Suprapubic skin (tissue), 4 donors: ENCODE measurements at regions not wholly inside any gene's neighbourhood (a gene's known extent, or its start where the extent isn't known, plus 50 kb on each side); places are given as distances from the start of the nearest gene placed in this dataset.

Experiments
- DNase-seq, 2 donors: peaks; one replicate each; pipeline ENCODE4 v3.0.0-alpha.2; 2019; ENCODE audit warnings: low spot score in 2 of 2
- H3K27ac ChIP-seq: fragments of 200-600 bp; sonication (generic); one replicate; pipeline ENCODE4 v1.5.1; 2019
- H3K27me3 ChIP-seq: fragments of 200-600 bp; sonication (generic); one replicate; pipeline ENCODE4 v1.5.1; 2019
- H3K36me3 ChIP-seq: fragments of 200-600 bp; sonication (generic); one replicate; pipeline ENCODE4 v1.5.1; 2019
- H3K4me1 ChIP-seq: fragments of 200-600 bp; sonication (generic); one replicate; pipeline ENCODE4 v1.5.1; 2019
- H3K4me3 ChIP-seq: fragments of 200-600 bp; sonication (generic); one replicate; pipeline ENCODE4 v1.5.1; 2019; ENCODE audit warnings: mild to moderate bottlenecking
- H3K9me3 ChIP-seq: fragments of 200-600 bp; sonication (generic); one replicate; pipeline ENCODE4 v1.5.1; 2019
- CTCF ChIP-seq, 2 donors: fragments of 200-600 bp in 1 of 2; fragments of 450-650 bp in 1 of 2; sonication (generic) in 1 of 2; IDR thresholded peaks; one replicate each; pipeline ENCODE4 v1.5.1; 2016 to 2019; ENCODE audit warnings: antibody characterized with exemption in 2 of 2, mild to moderate bottlenecking in 1 of 2, moderate library complexity in 1 of 2
- EP300 ChIP-seq: sonication (generic); formaldehyde crosslinking; IDR thresholded peaks from one replicate; pipeline ENCODE4 v1.6.1; 2017; ENCODE audit warnings: antibody characterized with exemption
- POLR2A ChIP-seq, 2 donors: fragments of 450-650 bp; IDR thresholded peaks; one replicate each; pipeline ENCODE4 v1.6.1; 2017; ENCODE audit warnings: antibody characterized with exemption in 2 of 2, mild to moderate bottlenecking in 2 of 2, moderate library complexity in 2 of 2
- POLR2AphosphoS5 ChIP-seq, 3 donors: sonication (generic); formaldehyde crosslinking; IDR thresholded peaks; one replicate each; pipeline ENCODE4 v1.6.1; 2017; ENCODE audit warnings: antibody characterized with exemption in 3 of 3
- WGBS: methylation state at CpG from one replicate; pipeline ENCODE4 v1.1.5; 2018; 5-methylcytosine and 5-hydroxymethylcytosine counted together

GRCh38 chr10:113345826-113346624 is 206.8 kb upstream of the HABP2 start:
- 83% methylated on average over 7 of the region's 7 CpGs for WGBS
- TF ChIP-seq CTCF (IDR thresholded peaks at IDR 0.05) (no peak), POLR2AphosphoS5 (IDR thresholded peaks at IDR 0.05) (no peak), EP300 (no peak), POLR2A (IDR thresholded peaks at IDR 0.05) (no peak)
- DNase-seq, result no peak
- no peaks in the 10 kb centered on the region for H3K9me3 ChIP-seq
- no peak overlapping the region for H3K4me3 ChIP-seq
- no peaks in the 10 kb centered on the region for H3K27me3 ChIP-seq
- peaks cover 11% of the 10 kb centered on the region for H3K4me1 ChIP-seq
- H3K27ac ChIP-seq, result no peak overlapping the region
- H3K36me3 ChIP-seq, result no peaks in the 10 kb centered on the region

- Histone ChIP-seq H3K27me3 (no peaks in the 10 kb centered on the region), H3K4me3 (no peak overlapping the region), H3K27ac (no peak overlapping the region), H3K36me3 (no peaks in the 10 kb centered on the region), H3K9me3 (no peaks in the 10 kb centered on the region), H3K4me1 (peaks cover 11% of the 10 kb centered on the region)
- WGBS, result 27% methylated on average over 4 of the region's 4 CpGs
- TF ChIP-seq CTCF (IDR thresholded peaks at IDR 0.05) (no peak), POLR2AphosphoS5 (IDR thresholded peaks at IDR 0.05) (no peak), EP300 (no peak), POLR2A (IDR thresholded peaks at IDR 0.05) (no peak)
- DNase-seq, result no peak
Observed at GRCh38 chr10:113347508-113347907, 205.3 kb upstream of the HABP2 start.

GRCh38 chr10:113348694-113349093 is 204.2 kb upstream of the HABP2 start:
- Histone ChIP-seq H3K4me3 (no peak overlapping the region), H3K27ac (no peak overlapping the region), H3K27me3 (no peaks in the 10 kb centered on the region), H3K36me3 (no peaks in the 10 kb centered on the region), H3K4me1 (peaks cover 11% of the 10 kb centered on the region), H3K9me3 (no peaks in the 10 kb centered on the region)
- 94% methylated on average over 7 of the region's 7 CpGs for WGBS
- no peak for DNase-seq
- TF ChIP-seq CTCF (IDR thresholded peaks at IDR 0.05), result no peak
- no peak for TF ChIP-seq POLR2AphosphoS5 (IDR thresholded peaks at IDR 0.05)
- no peak for TF ChIP-seq EP300

- no peak for DNase-seq
Observed at GRCh38 chr10:113350311-113351040, 202.4 kb upstream of the HABP2 start.

More at GRCh38 chr10:113350311-113351040, 202.4 kb upstream of the HABP2 start:
- Histone ChIP-seq H3K9me3 (no peaks in the 10 kb centered on the region), H3K27me3 (no peaks in the 10 kb centered on the region), H3K36me3 (no peaks in the 10 kb centered on the region), H3K4me3 (no peak overlapping the region), H3K27ac (no peak overlapping the region), H3K4me1 (peaks cover 11% of the 10 kb centered on the region)
- TF ChIP-seq CTCF (IDR thresholded peaks at IDR 0.05) (no peak), EP300 (no peak), POLR2AphosphoS5 (IDR thresholded peaks at IDR 0.05) (no peak), POLR2A (IDR thresholded peaks at IDR 0.05) (no peak)
- WGBS, result 79% methylated on average over 11 of the region's 11 CpGs
